GM23338 (cell line): ENCODE measurements at regions not wholly inside any gene's neighbourhood (a gene's known extent, or its start where the extent isn't known, plus 50 kb on each side); places are given as distances from the start of the nearest gene placed in this dataset.

Experiments
- CREB1 ChIP-seq: fragments of 250-450 bp; sonication (Bioruptor Pico); IDR thresholded peaks from 2 replicates; pipeline ENCODE4 v1.5.0; 2020; ENCODE audit warnings: low read depth, mild to moderate bottlenecking, moderate library complexity
- EZH2 ChIP-seq: fragments of 200-600 bp; sonication (generic); IDR thresholded peaks from one replicate; pipeline ENCODE4 v1.8.0; 2017; ENCODE audit warnings: antibody characterized with exemption, mild to moderate bottlenecking, low read depth; ENCODE audit not compliant: unreplicated experiment
- EZH2phosphoT487 ChIP-seq: fragments of 200-600 bp; sonication (generic); IDR thresholded peaks from one replicate; pipeline ENCODE4 v1.8.1; 2018; ENCODE audit warnings: antibody characterized with exemption; ENCODE audit not compliant: unreplicated experiment
- JUNB ChIP-seq: IDR thresholded peaks from one replicate; pipeline ENCODE4 v1.6.1; 2016; ENCODE audit warnings: antibody characterized with exemption; ENCODE audit not compliant: unreplicated experiment
- POLR2AphosphoS5 ChIP-seq: IDR thresholded peaks from 2 replicates; pipeline ENCODE4 v1.6.1; 2016; ENCODE audit warnings: antibody characterized with exemption, low read depth
- ZNF114 ChIP-seq: fragments of 250-450 bp; sonication (Bioruptor Pico); IDR thresholded peaks from 2 replicates; pipeline ENCODE4 v1.5.0; 2020; ENCODE audit warnings: mild to moderate bottlenecking, moderate library complexity
- ZNF331 ChIP-seq: fragments of 250-450 bp; sonication (Bioruptor Pico); IDR thresholded peaks from 2 replicates; pipeline ENCODE4 v1.5.0; 2020; ENCODE audit warnings: low read depth, mild to moderate bottlenecking, moderate library complexity
- TF ChIP-seq, protein P1 (sequence below), 2 experiments: fragments of 200-600 bp in 1 of 2; sonication (generic) in 1 of 2; conservative IDR thresholded peaks; 2 replicates each; pipeline versions ENCODE4 v1.5.1 to v1.6.1; 2016 to 2017; ENCODE audit warnings: antibody characterized with exemption in 2 of 2, low read depth in 2 of 2, mild to moderate bottlenecking in 2 of 2, moderate library complexity in 1 of 2
- TF ChIP-seq, protein P2 (sequence below): IDR thresholded peaks from 2 replicates; pipeline ENCODE4 v1.6.1; 2016; ENCODE audit warnings: antibody characterized with exemption
- TF ChIP-seq, protein P3 (sequence below): IDR thresholded peaks from one replicate; pipeline ENCODE4 v1.6.1; 2018; ENCODE audit warnings: antibody characterized with exemption; ENCODE audit not compliant: unreplicated experiment
- TF ChIP-seq, protein P4 (sequence below): fragments of 250-450 bp; sonication (Bioruptor Pico); IDR thresholded peaks from 2 replicates; pipeline ENCODE4 v1.5.0; 2020; ENCODE audit warnings: mild to moderate bottlenecking, moderate library complexity

DNA sequence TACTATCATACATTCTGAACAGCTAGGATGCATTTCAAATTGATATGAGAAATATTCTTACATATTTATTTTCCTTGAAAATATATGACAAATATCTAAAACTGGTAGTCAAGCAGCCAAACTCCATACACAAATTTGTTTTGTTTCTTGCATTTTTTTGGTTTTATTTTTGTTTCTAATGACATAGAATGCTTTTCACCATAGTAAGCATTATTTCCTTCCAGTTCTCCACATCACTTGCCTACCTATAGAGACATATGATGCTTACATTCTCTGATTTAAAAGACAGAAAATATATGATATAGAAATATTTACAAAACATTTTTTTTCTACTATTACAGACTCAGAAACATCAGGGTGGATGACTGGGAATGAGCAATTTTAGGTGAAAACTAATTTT is 726.4 kb upstream of the ADGRL4 start:
- TF ChIP-seq, protein P1, sequence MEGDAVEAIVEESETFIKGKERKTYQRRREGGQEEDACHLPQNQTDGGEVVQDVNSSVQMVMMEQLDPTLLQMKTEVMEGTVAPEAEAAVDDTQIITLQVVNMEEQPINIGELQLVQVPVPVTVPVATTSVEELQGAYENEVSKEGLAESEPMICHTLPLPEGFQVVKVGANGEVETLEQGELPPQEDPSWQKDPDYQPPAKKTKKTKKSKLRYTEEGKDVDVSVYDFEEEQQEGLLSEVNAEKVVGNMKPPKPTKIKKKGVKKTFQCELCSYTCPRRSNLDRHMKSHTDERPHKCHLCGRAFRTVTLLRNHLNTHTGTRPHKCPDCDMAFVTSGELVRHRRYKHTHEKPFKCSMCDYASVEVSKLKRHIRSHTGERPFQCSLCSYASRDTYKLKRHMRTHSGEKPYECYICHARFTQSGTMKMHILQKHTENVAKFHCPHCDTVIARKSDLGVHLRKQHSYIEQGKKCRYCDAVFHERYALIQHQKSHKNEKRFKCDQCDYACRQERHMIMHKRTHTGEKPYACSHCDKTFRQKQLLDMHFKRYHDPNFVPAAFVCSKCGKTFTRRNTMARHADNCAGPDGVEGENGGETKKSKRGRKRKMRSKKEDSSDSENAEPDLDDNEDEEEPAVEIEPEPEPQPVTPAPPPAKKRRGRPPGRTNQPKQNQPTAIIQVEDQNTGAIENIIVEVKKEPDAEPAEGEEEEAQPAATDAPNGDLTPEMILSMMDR (conservative IDR thresholded peaks at IDR 0.05; ENCODE audit: low read depth in 2 of 2), result no peak
- TF ChIP-seq EZH2 (no peak), POLR2AphosphoS5 (no peak), CREB1 (no peak), EZH2phosphoT487 (no peak), JUNB (no peak), ZNF331 (CRISPR knock-in tag) (no peak), ZNF114 (CRISPR knock-in tag) (no peak)
- TF ChIP-seq, protein P2, sequence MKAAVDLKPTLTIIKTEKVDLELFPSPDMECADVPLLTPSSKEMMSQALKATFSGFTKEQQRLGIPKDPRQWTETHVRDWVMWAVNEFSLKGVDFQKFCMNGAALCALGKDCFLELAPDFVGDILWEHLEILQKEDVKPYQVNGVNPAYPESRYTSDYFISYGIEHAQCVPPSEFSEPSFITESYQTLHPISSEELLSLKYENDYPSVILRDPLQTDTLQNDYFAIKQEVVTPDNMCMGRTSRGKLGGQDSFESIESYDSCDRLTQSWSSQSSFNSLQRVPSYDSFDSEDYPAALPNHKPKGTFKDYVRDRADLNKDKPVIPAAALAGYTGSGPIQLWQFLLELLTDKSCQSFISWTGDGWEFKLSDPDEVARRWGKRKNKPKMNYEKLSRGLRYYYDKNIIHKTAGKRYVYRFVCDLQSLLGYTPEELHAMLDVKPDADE, result no peak
- TF ChIP-seq, protein P3, sequence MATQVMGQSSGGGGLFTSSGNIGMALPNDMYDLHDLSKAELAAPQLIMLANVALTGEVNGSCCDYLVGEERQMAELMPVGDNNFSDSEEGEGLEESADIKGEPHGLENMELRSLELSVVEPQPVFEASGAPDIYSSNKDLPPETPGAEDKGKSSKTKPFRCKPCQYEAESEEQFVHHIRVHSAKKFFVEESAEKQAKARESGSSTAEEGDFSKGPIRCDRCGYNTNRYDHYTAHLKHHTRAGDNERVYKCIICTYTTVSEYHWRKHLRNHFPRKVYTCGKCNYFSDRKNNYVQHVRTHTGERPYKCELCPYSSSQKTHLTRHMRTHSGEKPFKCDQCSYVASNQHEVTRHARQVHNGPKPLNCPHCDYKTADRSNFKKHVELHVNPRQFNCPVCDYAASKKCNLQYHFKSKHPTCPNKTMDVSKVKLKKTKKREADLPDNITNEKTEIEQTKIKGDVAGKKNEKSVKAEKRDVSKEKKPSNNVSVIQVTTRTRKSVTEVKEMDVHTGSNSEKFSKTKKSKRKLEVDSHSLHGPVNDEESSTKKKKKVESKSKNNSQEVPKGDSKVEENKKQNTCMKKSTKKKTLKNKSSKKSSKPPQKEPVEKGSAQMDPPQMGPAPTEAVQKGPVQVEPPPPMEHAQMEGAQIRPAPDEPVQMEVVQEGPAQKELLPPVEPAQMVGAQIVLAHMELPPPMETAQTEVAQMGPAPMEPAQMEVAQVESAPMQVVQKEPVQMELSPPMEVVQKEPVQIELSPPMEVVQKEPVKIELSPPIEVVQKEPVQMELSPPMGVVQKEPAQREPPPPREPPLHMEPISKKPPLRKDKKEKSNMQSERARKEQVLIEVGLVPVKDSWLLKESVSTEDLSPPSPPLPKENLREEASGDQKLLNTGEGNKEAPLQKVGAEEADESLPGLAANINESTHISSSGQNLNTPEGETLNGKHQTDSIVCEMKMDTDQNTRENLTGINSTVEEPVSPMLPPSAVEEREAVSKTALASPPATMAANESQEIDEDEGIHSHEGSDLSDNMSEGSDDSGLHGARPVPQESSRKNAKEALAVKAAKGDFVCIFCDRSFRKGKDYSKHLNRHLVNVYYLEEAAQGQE, result no peak
- TF ChIP-seq, protein P4, sequence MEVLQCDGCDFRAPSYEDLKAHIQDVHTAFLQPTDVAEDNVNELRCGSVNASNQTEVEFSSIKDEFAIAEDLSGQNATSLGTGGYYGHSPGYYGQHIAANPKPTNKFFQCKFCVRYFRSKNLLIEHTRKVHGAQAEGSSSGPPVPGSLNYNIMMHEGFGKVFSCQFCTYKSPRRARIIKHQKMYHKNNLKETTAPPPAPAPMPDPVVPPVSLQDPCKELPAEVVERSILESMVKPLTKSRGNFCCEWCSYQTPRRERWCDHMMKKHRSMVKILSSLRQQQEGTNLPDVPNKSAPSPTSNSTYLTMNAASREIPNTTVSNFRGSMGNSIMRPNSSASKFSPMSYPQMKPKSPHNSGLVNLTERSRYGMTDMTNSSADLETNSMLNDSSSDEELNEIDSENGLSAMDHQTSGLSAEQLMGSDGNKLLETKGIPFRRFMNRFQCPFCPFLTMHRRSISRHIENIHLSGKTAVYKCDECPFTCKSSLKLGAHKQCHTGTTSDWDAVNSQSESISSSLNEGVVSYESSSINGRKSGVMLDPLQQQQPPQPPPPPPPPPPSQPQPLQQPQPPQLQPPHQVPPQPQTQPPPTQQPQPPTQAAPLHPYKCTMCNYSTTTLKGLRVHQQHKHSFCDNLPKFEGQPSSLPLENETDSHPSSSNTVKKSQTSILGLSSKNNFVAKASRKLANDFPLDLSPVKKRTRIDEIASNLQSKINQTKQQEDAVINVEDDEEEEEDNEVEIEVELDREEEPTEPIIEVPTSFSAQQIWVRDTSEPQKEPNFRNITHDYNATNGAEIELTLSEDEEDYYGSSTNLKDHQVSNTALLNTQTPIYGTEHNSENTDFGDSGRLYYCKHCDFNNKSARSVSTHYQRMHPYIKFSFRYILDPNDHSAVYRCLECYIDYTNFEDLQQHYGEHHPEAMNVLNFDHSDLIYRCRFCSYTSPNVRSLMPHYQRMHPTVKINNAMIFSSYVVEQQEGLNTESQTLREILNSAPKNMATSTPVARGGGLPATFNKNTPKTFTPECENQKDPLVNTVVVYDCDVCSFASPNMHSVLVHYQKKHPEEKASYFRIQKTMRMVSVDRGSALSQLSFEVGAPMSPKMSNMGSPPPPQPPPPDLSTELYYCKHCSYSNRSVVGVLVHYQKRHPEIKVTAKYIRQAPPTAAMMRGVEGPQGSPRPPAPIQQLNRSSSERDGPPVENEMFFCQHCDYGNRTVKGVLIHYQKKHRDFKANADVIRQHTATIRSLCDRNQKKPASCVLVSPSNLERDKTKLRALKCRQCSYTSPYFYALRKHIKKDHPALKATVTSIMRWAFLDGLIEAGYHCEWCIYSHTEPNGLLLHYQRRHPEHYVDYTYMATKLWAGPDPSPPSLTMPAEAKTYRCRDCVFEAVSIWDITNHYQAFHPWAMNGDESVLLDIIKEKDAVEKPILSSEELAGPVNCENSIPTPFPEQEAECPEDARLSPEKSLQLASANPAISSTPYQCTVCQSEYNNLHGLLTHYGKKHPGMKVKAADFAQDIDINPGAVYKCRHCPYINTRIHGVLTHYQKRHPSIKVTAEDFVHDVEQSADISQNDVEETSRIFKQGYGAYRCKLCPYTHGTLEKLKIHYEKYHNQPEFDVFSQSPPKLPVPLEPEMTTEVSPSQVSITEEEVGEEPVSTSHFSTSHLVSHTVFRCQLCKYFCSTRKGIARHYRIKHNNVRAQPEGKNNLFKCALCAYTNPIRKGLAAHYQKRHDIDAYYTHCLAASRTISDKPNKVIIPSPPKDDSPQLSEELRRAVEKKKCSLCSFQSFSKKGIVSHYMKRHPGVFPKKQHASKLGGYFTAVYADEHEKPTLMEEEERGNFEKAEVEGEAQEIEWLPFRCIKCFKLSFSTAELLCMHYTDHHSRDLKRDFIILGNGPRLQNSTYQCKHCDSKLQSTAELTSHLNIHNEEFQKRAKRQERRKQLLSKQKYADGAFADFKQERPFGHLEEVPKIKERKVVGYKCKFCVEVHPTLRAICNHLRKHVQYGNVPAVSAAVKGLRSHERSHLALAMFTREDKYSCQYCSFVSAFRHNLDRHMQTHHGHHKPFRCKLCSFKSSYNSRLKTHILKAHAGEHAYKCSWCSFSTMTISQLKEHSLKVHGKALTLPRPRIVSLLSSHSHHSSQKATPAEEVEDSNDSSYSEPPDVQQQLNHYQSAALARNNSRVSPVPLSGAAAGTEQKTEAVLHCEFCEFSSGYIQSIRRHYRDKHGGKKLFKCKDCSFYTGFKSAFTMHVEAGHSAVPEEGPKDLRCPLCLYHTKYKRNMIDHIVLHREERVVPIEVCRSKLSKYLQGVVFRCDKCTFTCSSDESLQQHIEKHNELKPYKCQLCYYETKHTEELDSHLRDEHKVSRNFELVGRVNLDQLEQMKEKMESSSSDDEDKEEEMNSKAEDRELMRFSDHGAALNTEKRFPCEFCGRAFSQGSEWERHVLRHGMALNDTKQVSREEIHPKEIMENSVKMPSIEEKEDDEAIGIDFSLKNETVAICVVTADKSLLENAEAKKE (CRISPR knock-in tag), result no peak
